ENCODE measurements at regions not wholly inside any gene's neighbourhood (a gene's known extent, or its start where the extent isn't known, plus 50 kb on each side); places are given as distances from the start of the nearest gene placed in this dataset.
A peak's percentile ranks its signal among the peaks of the same experiment; 100 is the strongest.

DNA sequence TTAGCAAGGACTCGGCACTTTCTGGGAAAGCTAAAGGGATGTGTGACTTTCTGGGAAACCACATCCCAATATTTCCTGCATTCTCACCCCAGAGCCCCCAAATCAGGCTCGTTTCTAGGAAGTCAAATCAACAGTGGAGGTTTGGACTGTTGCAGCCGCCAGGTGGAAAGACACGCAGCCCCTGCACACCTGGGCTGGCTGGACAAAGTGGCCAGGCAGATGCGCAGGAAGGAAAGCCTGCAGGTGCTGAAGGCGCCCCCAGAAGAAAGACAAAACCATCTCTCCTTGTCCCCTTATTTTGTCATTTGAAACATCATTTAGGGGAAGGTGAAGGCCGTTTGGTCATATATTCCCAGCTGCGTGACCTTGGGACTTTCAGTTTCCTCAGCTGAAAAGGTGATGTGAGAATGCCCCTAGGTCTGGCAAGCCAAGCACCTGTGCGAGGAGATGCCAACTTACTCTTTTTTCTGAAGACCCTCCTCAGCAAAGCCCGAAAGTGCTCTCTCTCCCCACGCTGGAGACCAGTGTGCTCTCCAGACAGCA lies 97.9 kb upstream of the CPEB4 start (continued):
- TF ChIP-seq ZNF670 (tag by site-specific recombination; IDR thresholded peaks at IDR 0.05; ENCODE audit: low read depth) (no peak), BCL11A (tag by site-specific recombination; IDR thresholded peaks at IDR 0.05; ENCODE audit: low read depth) (no peak)

DNA sequence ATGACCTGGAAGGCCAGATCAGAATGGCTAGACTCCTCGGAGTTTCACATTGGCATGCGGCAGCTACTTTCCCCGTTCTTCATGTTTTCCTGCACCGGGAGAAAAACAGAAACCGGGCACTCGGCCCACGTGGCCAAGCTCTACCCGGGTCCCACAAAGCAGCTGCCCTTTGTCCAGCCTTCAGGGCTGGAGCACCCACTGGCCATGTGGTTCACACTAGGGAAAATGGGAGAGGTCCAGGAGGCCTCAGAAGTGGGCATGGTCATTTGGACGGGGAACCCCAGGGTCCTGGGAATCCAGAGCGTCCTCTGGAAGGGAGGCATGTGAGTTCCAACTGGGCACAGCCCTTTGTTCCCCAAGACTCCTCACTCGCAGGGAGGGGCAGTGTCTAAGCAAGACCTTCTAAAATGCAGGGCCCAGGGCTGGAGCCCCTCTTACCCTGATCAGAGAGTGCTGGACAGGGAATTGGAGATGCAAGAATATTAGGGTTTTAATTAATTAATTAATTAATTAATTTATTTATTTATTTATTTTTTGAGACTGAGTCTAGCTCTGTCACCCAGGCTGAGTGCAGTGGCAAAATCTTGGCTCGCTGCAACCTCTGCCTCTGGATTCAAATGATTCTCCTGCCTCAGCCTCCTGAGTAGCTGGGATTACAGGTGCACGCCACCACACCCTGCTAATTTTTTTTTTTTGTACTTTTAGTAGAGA lies 97.2 kb upstream of the CPEB4 start:
- Histone ChIP-seq H3K4me3 (ENCODE audit: low read depth, low read length) (no peak overlapping the region), H3K4me1 (ENCODE audit: control insufficient read depth, insufficient read depth, low read length) (no peaks in the 10 kb centered on the region), H3K27ac (ENCODE audit: extremely low read depth, low read depth, low read length) (no peak overlapping the region), H3K36me3 (ENCODE audit: control insufficient read depth in 2 of 2, insufficient read depth in 1 of 2, low read length in 2 of 2) (no peaks in the 10 kb centered on the region), H3K9me3 (ENCODE audit: control insufficient read depth, insufficient read depth, low read depth, low read length) (no peaks in the 10 kb centered on the region)
- POLR2A ChIA-PET = no interaction called here
- CTCF ChIA-PET = interaction anchor here (0.6 to 0.7 kb wide), 2 partner anchors 8 to 10 kb away, joined by 3 read pairs; no protein-coding TSS in a partner anchor
- TF ChIP-seq ZBTB7A (tag by site-specific recombination; IDR thresholded peaks at IDR 0.05; ENCODE audit: low read depth) = no peak
- no peak for TF ChIP-seq ZNF837 (tag by site-specific recombination; IDR thresholded peaks at IDR 0.05)
- peak; percentile 77 for TF ChIP-seq ZNF426 (tag by site-specific recombination; IDR thresholded peaks at IDR 0.05)
- peak; percentile 57; the same call in 1 of the 2 replicates for TF ChIP-seq ZNF433 (tag by site-specific recombination; IDR thresholded peaks at IDR 0.05; ENCODE audit: low read depth)
- peak; percentile 62 for TF ChIP-seq ZNF555 (tag by site-specific recombination; conservative IDR thresholded peaks at IDR 0.05)
- no peak for TF ChIP-seq GFI1B (tag by site-specific recombination; IDR thresholded peaks at IDR 0.05)
- TF ChIP-seq ZBTB21 (tag by site-specific recombination; IDR thresholded peaks at IDR 0.05) = 0 out of 2 replicates have a peak, but pooled peaks have one; percentile 21
- TF ChIP-seq ZNF341 (tag by site-specific recombination; IDR thresholded peaks at IDR 0.05; ENCODE audit: low read depth) = no peak
- TF ChIP-seq ZNF138 (tag by site-specific recombination; IDR thresholded peaks at IDR 0.05; ENCODE audit: borderline replicate concordance) = 0 out of 2 replicates have a peak, but pooled peaks have one; percentile 25
- TF ChIP-seq ZBTB8A (tag by site-specific recombination; IDR thresholded peaks at IDR 0.05) = peak; percentile 71
- TF ChIP-seq ZNF366 (tag by site-specific recombination; conservative IDR thresholded peaks at IDR 0.05) = no peak
- TF ChIP-seq ZBTB11 (tag by site-specific recombination; conservative IDR thresholded peaks at IDR 0.05; ENCODE audit: low read depth) = peak; percentile 63
- no peak for TF ChIP-seq ZNF248 (tag by site-specific recombination; IDR thresholded peaks at IDR 0.05)
- peak; percentile 71; the same call in 1 of the 2 replicates for TF ChIP-seq ZNF558 (tag by site-specific recombination; IDR thresholded peaks at IDR 0.05)
- TF ChIP-seq ZNF510 (tag by site-specific recombination; IDR thresholded peaks at IDR 0.05; ENCODE audit: insufficient replicate concordance) = peak; percentile 26
- TF ChIP-seq ZNF654 (tag by site-specific recombination; IDR thresholded peaks at IDR 0.05; ENCODE audit: low read depth) = peak; percentile 16
- TF ChIP-seq, protein P1, sequence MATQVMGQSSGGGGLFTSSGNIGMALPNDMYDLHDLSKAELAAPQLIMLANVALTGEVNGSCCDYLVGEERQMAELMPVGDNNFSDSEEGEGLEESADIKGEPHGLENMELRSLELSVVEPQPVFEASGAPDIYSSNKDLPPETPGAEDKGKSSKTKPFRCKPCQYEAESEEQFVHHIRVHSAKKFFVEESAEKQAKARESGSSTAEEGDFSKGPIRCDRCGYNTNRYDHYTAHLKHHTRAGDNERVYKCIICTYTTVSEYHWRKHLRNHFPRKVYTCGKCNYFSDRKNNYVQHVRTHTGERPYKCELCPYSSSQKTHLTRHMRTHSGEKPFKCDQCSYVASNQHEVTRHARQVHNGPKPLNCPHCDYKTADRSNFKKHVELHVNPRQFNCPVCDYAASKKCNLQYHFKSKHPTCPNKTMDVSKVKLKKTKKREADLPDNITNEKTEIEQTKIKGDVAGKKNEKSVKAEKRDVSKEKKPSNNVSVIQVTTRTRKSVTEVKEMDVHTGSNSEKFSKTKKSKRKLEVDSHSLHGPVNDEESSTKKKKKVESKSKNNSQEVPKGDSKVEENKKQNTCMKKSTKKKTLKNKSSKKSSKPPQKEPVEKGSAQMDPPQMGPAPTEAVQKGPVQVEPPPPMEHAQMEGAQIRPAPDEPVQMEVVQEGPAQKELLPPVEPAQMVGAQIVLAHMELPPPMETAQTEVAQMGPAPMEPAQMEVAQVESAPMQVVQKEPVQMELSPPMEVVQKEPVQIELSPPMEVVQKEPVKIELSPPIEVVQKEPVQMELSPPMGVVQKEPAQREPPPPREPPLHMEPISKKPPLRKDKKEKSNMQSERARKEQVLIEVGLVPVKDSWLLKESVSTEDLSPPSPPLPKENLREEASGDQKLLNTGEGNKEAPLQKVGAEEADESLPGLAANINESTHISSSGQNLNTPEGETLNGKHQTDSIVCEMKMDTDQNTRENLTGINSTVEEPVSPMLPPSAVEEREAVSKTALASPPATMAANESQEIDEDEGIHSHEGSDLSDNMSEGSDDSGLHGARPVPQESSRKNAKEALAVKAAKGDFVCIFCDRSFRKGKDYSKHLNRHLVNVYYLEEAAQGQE (tag by site-specific recombination; IDR thresholded peaks at IDR 0.05) = peak; percentile 62; the same call in 1 of the 2 replicates
- no peak for TF ChIP-seq ZNF701 (tag by site-specific recombination; IDR thresholded peaks at IDR 0.05)
- no peak for TF ChIP-seq ZNF596 (tag by site-specific recombination; IDR thresholded peaks at IDR 0.05)
- peak; percentile 61; the same call in 1 of the 2 replicates for TF ChIP-seq ZNF140 (tag by site-specific recombination; IDR thresholded peaks at IDR 0.05)
- TF ChIP-seq ZNF560 (tag by site-specific recombination; IDR thresholded peaks at IDR 0.05; ENCODE audit: borderline replicate concordance) = peak; percentile 78; the same call in 1 of the 2 replicates
- peak; percentile 57 for TF ChIP-seq ZNF623 (tag by site-specific recombination; IDR thresholded peaks at IDR 0.05)

Measured in HEK293 (cell line).